GM23338 (cell line): ENCODE measurements at regions not wholly inside any gene's neighbourhood (a gene's known extent, or its start where the extent isn't known, plus 50 kb on each side); places are given as distances from the start of the nearest gene placed in this dataset.

Source experiments
- ATAC-seq: fragments of 200-7000 bp; cut with Tn5 transposase; 3 replicates; pipeline ENCODE4 v1.9.1; 2020
- DNase-seq: peaks from one replicate; pipeline ENCODE4 v3.0.0-alpha.2; 2015; ENCODE audit warnings: low spot score
- H2AFZ ChIP-seq: fragments of 200-600 bp; sonication (generic); 2 replicates; pipeline ENCODE4 v1.8.0; 2016; ENCODE audit warnings: antibody characterized with exemption, mild to moderate bottlenecking, moderate library complexity
- H3F3A ChIP-seq: fragments of 200-600 bp; sonication (generic); replicated peaks from 2 replicates; pipeline ENCODE4 v1.8.0; 2017; ENCODE audit warnings: antibody characterized with exemption, mixed run types, low read depth
- H3K27ac ChIP-seq: fragments of 200-600 bp; sonication (generic); 2 replicates; pipeline ENCODE4 v1.6.1; 2016; ENCODE audit warnings: low read depth
- H3K27me3 ChIP-seq: fragments of 200-600 bp; sonication (generic); 2 replicates; pipeline ENCODE4 v1.8.0; 2016; ENCODE audit warnings: mild to moderate bottlenecking, mixed run types, moderate library complexity; ENCODE audit not compliant: insufficient read depth
- H3K36me3 ChIP-seq: fragments of 200-600 bp; sonication (generic); 2 replicates; pipeline ENCODE4 v1.8.0; 2016; ENCODE audit warnings: mild to moderate bottlenecking; ENCODE audit not compliant: insufficient read depth
- H3K4me1 ChIP-seq: fragments of 200-600 bp; sonication (generic); 2 replicates; pipeline ENCODE4 v1.8.0; 2016; ENCODE audit warnings: mild to moderate bottlenecking, moderate library complexity; ENCODE audit not compliant: insufficient read depth
- H3K4me2 ChIP-seq: fragments of 200-600 bp; sonication (generic); 2 replicates; pipeline ENCODE4 v1.7.1; 2017; ENCODE audit warnings: mixed run types
- H3K4me3 ChIP-seq: fragments of 200-600 bp; sonication (generic); 2 replicates; pipeline ENCODE4 v1.6.1; 2016; ENCODE audit warnings: mixed run types
- H3K79me2 ChIP-seq: fragments of 200-600 bp; sonication (generic); replicated peaks from 2 replicates; pipeline ENCODE4 v1.8.0; 2017; ENCODE audit warnings: mild to moderate bottlenecking; ENCODE audit not compliant: insufficient read depth
- H3K9me2 ChIP-seq: fragments of 200-600 bp; sonication (generic); 2 replicates; pipeline ENCODE4 v1.8.0; 2017; ENCODE audit not compliant: insufficient read depth
- H4K20me1 ChIP-seq: fragments of 200-600 bp; sonication (generic); replicated peaks from 2 replicates; pipeline ENCODE4 v1.8.0; 2017; ENCODE audit warnings: mild to moderate bottlenecking; ENCODE audit not compliant: insufficient read depth
- H3K27ac Mint-ChIP-seq: 2 replicates; pipeline ENCODE4 v1.8.0; 2020; ENCODE audit warnings: inconsistent platforms, mild to moderate bottlenecking, moderate library complexity, mixed read lengths
- H3K27me3 Mint-ChIP-seq: 3 replicates; pipeline ENCODE4 v1.8.0; 2022; ENCODE audit warnings: low read depth, mild to moderate bottlenecking, moderate library complexity, mixed read lengths, inconsistent platforms; ENCODE audit not compliant: insufficient read depth, poor library complexity
- H3K36me3 Mint-ChIP-seq: 3 replicates; pipeline ENCODE4 v1.8.0; 2021; ENCODE audit warnings: low read depth, mild to moderate bottlenecking, inconsistent platforms, moderate library complexity, mixed read lengths
- H3K4me1 Mint-ChIP-seq: 3 replicates; pipeline ENCODE4 v1.8.0; 2020; ENCODE audit warnings: mild to moderate bottlenecking, inconsistent platforms, mixed read lengths
- H3K4me3 Mint-ChIP-seq: 3 replicates; pipeline ENCODE4 v1.8.0; 2021; ENCODE audit warnings: moderate library complexity, mild to moderate bottlenecking, inconsistent platforms, mixed read lengths
- H3K9me3 Mint-ChIP-seq: 3 replicates; pipeline ENCODE4 v1.8.0; 2020; ENCODE audit warnings: moderate library complexity, mild to moderate bottlenecking, inconsistent platforms, mixed read lengths
- CREB1 ChIP-seq: fragments of 250-450 bp; sonication (Bioruptor Pico); IDR thresholded peaks from 2 replicates; pipeline ENCODE4 v1.5.0; 2020; ENCODE audit warnings: low read depth, mild to moderate bottlenecking, moderate library complexity
- NANOG ChIP-seq: IDR thresholded peaks from 2 replicates; pipeline ENCODE4 v1.6.1; 2016; ENCODE audit warnings: antibody characterized with exemption, borderline replicate concordance
- POLR2AphosphoS5 ChIP-seq: IDR thresholded peaks from 2 replicates; pipeline ENCODE4 v1.6.1; 2016; ENCODE audit warnings: antibody characterized with exemption, low read depth
- STAT1 ChIP-seq: IDR thresholded peaks from one replicate; pipeline ENCODE4 v1.6.1; 2016; ENCODE audit warnings: antibody characterized with exemption; ENCODE audit not compliant: unreplicated experiment
- ZNF331 ChIP-seq: fragments of 250-450 bp; sonication (Bioruptor Pico); IDR thresholded peaks from 2 replicates; pipeline ENCODE4 v1.5.0; 2020; ENCODE audit warnings: low read depth, mild to moderate bottlenecking, moderate library complexity
- TF ChIP-seq, protein P1 (sequence below): fragments of 250-450 bp; sonication (Bioruptor Pico); IDR thresholded peaks from 2 replicates; pipeline ENCODE4 v1.5.0; 2020; ENCODE audit warnings: mild to moderate bottlenecking, moderate library complexity
- TF ChIP-seq, protein P2 (sequence below), 2 experiments: fragments of 200-600 bp in 1 of 2; sonication (generic) in 1 of 2; conservative IDR thresholded peaks; 2 replicates each; pipeline versions ENCODE4 v1.5.1 to v1.6.1; 2016 to 2017; ENCODE audit warnings: antibody characterized with exemption in 2 of 2, low read depth in 2 of 2, mild to moderate bottlenecking in 2 of 2, moderate library complexity in 1 of 2

DNA sequence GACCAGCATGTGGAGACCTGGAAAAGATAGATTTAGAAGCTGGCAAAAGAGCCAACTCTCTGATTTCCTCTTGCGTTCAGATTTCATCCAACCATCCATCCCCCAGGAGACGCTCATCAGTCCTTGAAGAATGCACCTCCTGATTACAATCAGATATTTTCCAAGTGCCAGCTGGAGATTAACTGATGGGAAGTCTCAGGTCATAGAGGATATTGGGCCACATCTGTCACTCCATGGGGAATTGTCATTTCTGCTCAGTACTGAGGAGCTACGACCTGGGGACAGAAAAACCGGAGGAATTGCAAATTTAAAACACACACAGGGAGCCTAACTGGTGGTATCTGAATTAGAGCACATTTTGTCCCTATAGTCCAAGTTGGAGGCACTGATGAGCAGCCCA is 496.2 kb upstream of the SULF2 start (continued):
- TF ChIP-seq, protein P1, sequence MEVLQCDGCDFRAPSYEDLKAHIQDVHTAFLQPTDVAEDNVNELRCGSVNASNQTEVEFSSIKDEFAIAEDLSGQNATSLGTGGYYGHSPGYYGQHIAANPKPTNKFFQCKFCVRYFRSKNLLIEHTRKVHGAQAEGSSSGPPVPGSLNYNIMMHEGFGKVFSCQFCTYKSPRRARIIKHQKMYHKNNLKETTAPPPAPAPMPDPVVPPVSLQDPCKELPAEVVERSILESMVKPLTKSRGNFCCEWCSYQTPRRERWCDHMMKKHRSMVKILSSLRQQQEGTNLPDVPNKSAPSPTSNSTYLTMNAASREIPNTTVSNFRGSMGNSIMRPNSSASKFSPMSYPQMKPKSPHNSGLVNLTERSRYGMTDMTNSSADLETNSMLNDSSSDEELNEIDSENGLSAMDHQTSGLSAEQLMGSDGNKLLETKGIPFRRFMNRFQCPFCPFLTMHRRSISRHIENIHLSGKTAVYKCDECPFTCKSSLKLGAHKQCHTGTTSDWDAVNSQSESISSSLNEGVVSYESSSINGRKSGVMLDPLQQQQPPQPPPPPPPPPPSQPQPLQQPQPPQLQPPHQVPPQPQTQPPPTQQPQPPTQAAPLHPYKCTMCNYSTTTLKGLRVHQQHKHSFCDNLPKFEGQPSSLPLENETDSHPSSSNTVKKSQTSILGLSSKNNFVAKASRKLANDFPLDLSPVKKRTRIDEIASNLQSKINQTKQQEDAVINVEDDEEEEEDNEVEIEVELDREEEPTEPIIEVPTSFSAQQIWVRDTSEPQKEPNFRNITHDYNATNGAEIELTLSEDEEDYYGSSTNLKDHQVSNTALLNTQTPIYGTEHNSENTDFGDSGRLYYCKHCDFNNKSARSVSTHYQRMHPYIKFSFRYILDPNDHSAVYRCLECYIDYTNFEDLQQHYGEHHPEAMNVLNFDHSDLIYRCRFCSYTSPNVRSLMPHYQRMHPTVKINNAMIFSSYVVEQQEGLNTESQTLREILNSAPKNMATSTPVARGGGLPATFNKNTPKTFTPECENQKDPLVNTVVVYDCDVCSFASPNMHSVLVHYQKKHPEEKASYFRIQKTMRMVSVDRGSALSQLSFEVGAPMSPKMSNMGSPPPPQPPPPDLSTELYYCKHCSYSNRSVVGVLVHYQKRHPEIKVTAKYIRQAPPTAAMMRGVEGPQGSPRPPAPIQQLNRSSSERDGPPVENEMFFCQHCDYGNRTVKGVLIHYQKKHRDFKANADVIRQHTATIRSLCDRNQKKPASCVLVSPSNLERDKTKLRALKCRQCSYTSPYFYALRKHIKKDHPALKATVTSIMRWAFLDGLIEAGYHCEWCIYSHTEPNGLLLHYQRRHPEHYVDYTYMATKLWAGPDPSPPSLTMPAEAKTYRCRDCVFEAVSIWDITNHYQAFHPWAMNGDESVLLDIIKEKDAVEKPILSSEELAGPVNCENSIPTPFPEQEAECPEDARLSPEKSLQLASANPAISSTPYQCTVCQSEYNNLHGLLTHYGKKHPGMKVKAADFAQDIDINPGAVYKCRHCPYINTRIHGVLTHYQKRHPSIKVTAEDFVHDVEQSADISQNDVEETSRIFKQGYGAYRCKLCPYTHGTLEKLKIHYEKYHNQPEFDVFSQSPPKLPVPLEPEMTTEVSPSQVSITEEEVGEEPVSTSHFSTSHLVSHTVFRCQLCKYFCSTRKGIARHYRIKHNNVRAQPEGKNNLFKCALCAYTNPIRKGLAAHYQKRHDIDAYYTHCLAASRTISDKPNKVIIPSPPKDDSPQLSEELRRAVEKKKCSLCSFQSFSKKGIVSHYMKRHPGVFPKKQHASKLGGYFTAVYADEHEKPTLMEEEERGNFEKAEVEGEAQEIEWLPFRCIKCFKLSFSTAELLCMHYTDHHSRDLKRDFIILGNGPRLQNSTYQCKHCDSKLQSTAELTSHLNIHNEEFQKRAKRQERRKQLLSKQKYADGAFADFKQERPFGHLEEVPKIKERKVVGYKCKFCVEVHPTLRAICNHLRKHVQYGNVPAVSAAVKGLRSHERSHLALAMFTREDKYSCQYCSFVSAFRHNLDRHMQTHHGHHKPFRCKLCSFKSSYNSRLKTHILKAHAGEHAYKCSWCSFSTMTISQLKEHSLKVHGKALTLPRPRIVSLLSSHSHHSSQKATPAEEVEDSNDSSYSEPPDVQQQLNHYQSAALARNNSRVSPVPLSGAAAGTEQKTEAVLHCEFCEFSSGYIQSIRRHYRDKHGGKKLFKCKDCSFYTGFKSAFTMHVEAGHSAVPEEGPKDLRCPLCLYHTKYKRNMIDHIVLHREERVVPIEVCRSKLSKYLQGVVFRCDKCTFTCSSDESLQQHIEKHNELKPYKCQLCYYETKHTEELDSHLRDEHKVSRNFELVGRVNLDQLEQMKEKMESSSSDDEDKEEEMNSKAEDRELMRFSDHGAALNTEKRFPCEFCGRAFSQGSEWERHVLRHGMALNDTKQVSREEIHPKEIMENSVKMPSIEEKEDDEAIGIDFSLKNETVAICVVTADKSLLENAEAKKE (CRISPR knock-in tag): no peak
- TF ChIP-seq ZNF331 (CRISPR knock-in tag) (no peak), STAT1 (no peak), POLR2AphosphoS5 (no peak)

DNA sequence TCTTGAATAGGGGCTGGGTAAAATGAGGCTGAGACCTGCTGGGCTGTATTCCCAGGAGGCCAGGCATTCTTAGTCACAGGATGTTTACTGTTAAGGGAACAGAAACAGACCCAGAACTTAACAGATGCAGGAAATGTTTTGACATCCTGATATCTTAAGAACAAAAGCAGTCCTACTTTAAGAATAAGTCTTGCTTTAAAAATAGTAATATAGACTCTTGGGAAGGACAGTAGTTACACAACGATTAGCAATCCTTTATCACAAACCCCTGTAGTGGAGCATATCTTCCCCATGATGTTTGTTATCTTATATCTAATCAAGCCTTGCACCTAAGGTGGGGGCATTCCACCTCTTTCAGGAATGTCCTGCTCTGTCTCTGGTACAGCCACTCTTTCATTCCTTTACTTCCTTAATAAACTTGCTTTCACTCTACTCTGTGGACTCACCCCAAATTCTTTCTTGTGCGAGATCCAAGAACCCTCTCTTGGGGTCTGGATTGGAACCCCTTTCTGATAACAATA is 493.7 kb upstream of the SULF2 start:
- H3K27ac Mint-ChIP-seq: no peak overlapping the region
- H3K27me3 Mint-ChIP-seq: peaks cover 2% of the 10 kb centered on the region
- H3K9me3 Mint-ChIP-seq: peaks cover 7% of the 10 kb centered on the region; the same call in 2 of the 3 replicates
- Histone ChIP-seq H3K4me2 (no peak overlapping the region), H3K4me3 (no peak overlapping the region), H3K27ac (no peak overlapping the region), H4K20me1 (no peaks in the 10 kb centered on the region), H3F3A (no peaks in the 10 kb centered on the region), H3K9me2 (0 out of 2 replicates have a peak, but pooled peaks cover 3% of the 10 kb centered on the region), H3K27me3 (no peaks in the 10 kb centered on the region), H2AFZ (no peak overlapping the region), H3K79me2 (no peaks in the 10 kb centered on the region), H3K36me3 (no peaks in the 10 kb centered on the region; the same call in 1 of the 2 replicates), H3K4me1 (peaks cover 8% of the 10 kb centered on the region)
- ATAC-seq (no peak), DNase-seq (no peak)
- H3K4me1 Mint-ChIP-seq: peaks cover 18% of the 10 kb centered on the region
- H3K4me3 Mint-ChIP-seq: no peak overlapping the region
- H3K36me3 Mint-ChIP-seq: no peaks in the 10 kb centered on the region; the same call in 2 of the 3 replicates
- TF ChIP-seq NANOG (no peak), CREB1 (no peak)
- TF ChIP-seq, protein P2, sequence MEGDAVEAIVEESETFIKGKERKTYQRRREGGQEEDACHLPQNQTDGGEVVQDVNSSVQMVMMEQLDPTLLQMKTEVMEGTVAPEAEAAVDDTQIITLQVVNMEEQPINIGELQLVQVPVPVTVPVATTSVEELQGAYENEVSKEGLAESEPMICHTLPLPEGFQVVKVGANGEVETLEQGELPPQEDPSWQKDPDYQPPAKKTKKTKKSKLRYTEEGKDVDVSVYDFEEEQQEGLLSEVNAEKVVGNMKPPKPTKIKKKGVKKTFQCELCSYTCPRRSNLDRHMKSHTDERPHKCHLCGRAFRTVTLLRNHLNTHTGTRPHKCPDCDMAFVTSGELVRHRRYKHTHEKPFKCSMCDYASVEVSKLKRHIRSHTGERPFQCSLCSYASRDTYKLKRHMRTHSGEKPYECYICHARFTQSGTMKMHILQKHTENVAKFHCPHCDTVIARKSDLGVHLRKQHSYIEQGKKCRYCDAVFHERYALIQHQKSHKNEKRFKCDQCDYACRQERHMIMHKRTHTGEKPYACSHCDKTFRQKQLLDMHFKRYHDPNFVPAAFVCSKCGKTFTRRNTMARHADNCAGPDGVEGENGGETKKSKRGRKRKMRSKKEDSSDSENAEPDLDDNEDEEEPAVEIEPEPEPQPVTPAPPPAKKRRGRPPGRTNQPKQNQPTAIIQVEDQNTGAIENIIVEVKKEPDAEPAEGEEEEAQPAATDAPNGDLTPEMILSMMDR (conservative IDR thresholded peaks at IDR 0.05; ENCODE audit: low read depth in 2 of 2): no peak
- TF ChIP-seq, protein P1 (CRISPR knock-in tag): no peak
